Gastrocnemius medialis (tissue), 4 donors: ENCODE measurements at regions not wholly inside any gene's neighbourhood (a gene's known extent, or its start where the extent isn't known, plus 50 kb on each side); places are given as distances from the start of the nearest gene placed in this dataset.
A peak's percentile ranks its signal among the peaks of the same experiment; 100 is the strongest.

Source experiments
- ATAC-seq, 2 donors: fragments of 150-250 bp; one replicate each; pipeline ENCODE4 v1.9.1; 2016
- DNase-seq, 2 donors: peaks; one replicate each; pipeline ENCODE4 v3.0.0-alpha.2; 2019
- H3K27ac ChIP-seq, 4 donors: fragments of 200-600 bp; sonication (generic); 1 replicate in 1 of 4; 2 replicates in 3 of 4; pipeline ENCODE4 v1.5.1; 2016 to 2018; ENCODE audit warnings: mild to moderate bottlenecking in 2 of 4, moderate library complexity in 1 of 4
- H3K27me3 ChIP-seq, 3 donors: fragments of 200-600 bp; sonication (generic) in 2 of 3; 1 replicate in 1 of 3; 2 replicates in 2 of 3; pipeline versions ENCODE4 v1.5.1 to v1.6.0; 2016 to 2019; ENCODE audit warnings: mild to moderate bottlenecking in 1 of 3, moderate library complexity in 1 of 3
- H3K36me3 ChIP-seq, 2 donors: fragments of 200-600 bp; sonication (generic) in 1 of 2; one replicate each; pipeline ENCODE4 v1.5.1; 2017 to 2018
- H3K4me1 ChIP-seq, 2 donors: fragments of 200-600 bp; sonication (generic) in 1 of 2; one replicate each; pipeline ENCODE4 v1.5.1; 2016 to 2017; ENCODE audit warnings: mild to moderate bottlenecking in 2 of 2
- H3K4me3 ChIP-seq, 4 donors: fragments of 200-600 bp; sonication (generic) in 3 of 4; 1 replicate in 1 of 4; 2 replicates in 3 of 4; pipeline ENCODE4 v1.5.1; 2016 to 2019; ENCODE audit warnings: mild to moderate bottlenecking in 2 of 4
- H3K9me3 ChIP-seq, 3 donors: fragments of 200-600 bp; sonication (generic) in 2 of 3; 1 replicate in 1 of 3; 2 replicates in 2 of 3; pipeline ENCODE4 v1.5.1; 2016 to 2019
- CTCF ChIP-seq, 5 experiments: fragments of 450-650 bp in 3 of 5; fragments of 200-600 bp in 2 of 5; sonication (generic) in 2 of 5; IDR thresholded peaks in 4 of 5; conservative IDR thresholded peaks in 1 of 5; 1 replicate in 4 of 5; 2 replicates in 1 of 5; pipeline ENCODE4 v1.5.1; 2016 to 2019; ENCODE audit warnings: antibody characterized with exemption in 5 of 5, mild to moderate bottlenecking in 3 of 5, moderate library complexity in 3 of 5
- POLR2A ChIP-seq, 2 donors: fragments of 450-650 bp; IDR thresholded peaks; one replicate each; pipeline ENCODE4 v1.6.1; 2017; ENCODE audit warnings: antibody characterized with exemption in 2 of 2, mild to moderate bottlenecking in 2 of 2, moderate library complexity in 2 of 2
- in situ Hi-C, 4 donors: fragments of 200-750 bp; cut with MboI; loops; one replicate each; pipeline versions ENCODE4 v1.15.0 to v1.8.0; 2017; ENCODE audit warnings: low sequenced_read_pairs in 4 of 4
- intact Hi-C: fragments of 100-400 bp; cut with DNase I; formaldehyde crosslinking; loops from one replicate; pipeline ENCODE4 v1.15.1; 2023; ENCODE audit warnings: low total_unique reads

GRCh38 chrX:124524852-124525251 is 178.5 kb downstream of the SH2D1A start:
- no peaks in the 10 kb centered on the region for H3K4me1 ChIP-seq
- no peak for TF ChIP-seq POLR2A (IDR thresholded peaks at IDR 0.05)
- no peak for TF ChIP-seq CTCF (IDR thresholded peaks at IDR 0.05 in 4 of 5, conservative IDR thresholded peaks at IDR 0.05 in 1 of 5)
- intact Hi-C loops (no loop called here), in situ Hi-C loops (no loop called here)
- DNase-seq: no peak
- H3K27me3 ChIP-seq: no peaks in the 10 kb centered on the region
- no peaks in the 10 kb centered on the region for H3K36me3 ChIP-seq
- no peak overlapping the region for H3K4me3 ChIP-seq
- no peak for ATAC-seq
- H3K27ac ChIP-seq: no peak overlapping the region
- H3K9me3 ChIP-seq: no peaks in the 10 kb centered on the region

- Histone ChIP-seq H3K4me1 (peaks cover 0 to 7% of the 10 kb centered on the region in 2 donors), H3K27ac (no peak overlapping the region), H3K9me3 (no peaks in the 10 kb centered on the region), H3K36me3 (no peaks in the 10 kb centered on the region), H3K27me3 (no peaks in the 10 kb centered on the region), H3K4me3 (no peak overlapping the region)
- no peak for TF ChIP-seq CTCF (IDR thresholded peaks at IDR 0.05 in 4 of 5, conservative IDR thresholded peaks at IDR 0.05 in 1 of 5)
- TF ChIP-seq POLR2A (IDR thresholded peaks at IDR 0.05): no peak
- ATAC-seq (no peak), DNase-seq (no peak)
- in situ Hi-C loops (no loop called here), intact Hi-C loops (no loop called here)
Measured at GRCh38 chrX:124529786-124530185, 183.4 kb downstream of the SH2D1A start.

- Histone ChIP-seq H3K9me3 (no peaks in the 10 kb centered on the region), H3K4me1 (peaks cover 0 to 7% of the 10 kb centered on the region in 2 donors), H3K36me3 (no peaks in the 10 kb centered on the region), H3K27ac (no peak overlapping the region), H3K4me3 (no peak overlapping the region), H3K27me3 (no peaks in the 10 kb centered on the region)
- no peak for TF ChIP-seq POLR2A (IDR thresholded peaks at IDR 0.05)
- TF ChIP-seq CTCF (IDR thresholded peaks at IDR 0.05 in 4 of 5, conservative IDR thresholded peaks at IDR 0.05 in 1 of 5): no peak
- in situ Hi-C loops (no loop called here), intact Hi-C loops (no loop called here)
- ATAC-seq (peak; percentile 56 to 69), DNase-seq (peak in 1 of 2 donors; percentile 12)
Measured at GRCh38 chrX:124530803-124531202, 184.4 kb downstream of the SH2D1A start.

GRCh38 chrX:124534536-124534935 is 188.2 kb downstream of the SH2D1A start:
- intact Hi-C loops: no loop called here
- ATAC-seq: no peak
- no peak overlapping the region for H3K27ac ChIP-seq
- in situ Hi-C loops: no loop called here
- H3K9me3 ChIP-seq: no peaks in the 10 kb centered on the region
- peaks cover 0 to 7% of the 10 kb centered on the region in 2 donors for H3K4me1 ChIP-seq
- H3K4me3 ChIP-seq: no peak overlapping the region
- DNase-seq: no peak
- H3K27me3 ChIP-seq: no peaks in the 10 kb centered on the region
- H3K36me3 ChIP-seq: no peaks in the 10 kb centered on the region
- no peak for TF ChIP-seq POLR2A (IDR thresholded peaks at IDR 0.05)
- TF ChIP-seq CTCF (IDR thresholded peaks at IDR 0.05 in 4 of 5, conservative IDR thresholded peaks at IDR 0.05 in 1 of 5): no peak

GRCh38 chrX:124540474-124540873 is 194.1 kb downstream of the SH2D1A start:
- Histone ChIP-seq H3K27ac (no peak overlapping the region), H3K4me3 (no peak overlapping the region), H3K36me3 (no peaks in the 10 kb centered on the region), H3K9me3 (no peaks in the 10 kb centered on the region), H3K27me3 (no peaks in the 10 kb centered on the region), H3K4me1 (no peaks in the 10 kb centered on the region)
- intact Hi-C loops (no loop called here), in situ Hi-C loops (no loop called here)
- DNase-seq: no peak
- no peak for TF ChIP-seq POLR2A (IDR thresholded peaks at IDR 0.05)
- TF ChIP-seq CTCF (IDR thresholded peaks at IDR 0.05 in 4 of 5, conservative IDR thresholded peaks at IDR 0.05 in 1 of 5): no peak
- ATAC-seq: no peak
